ENCODE measurements at regions not wholly inside any gene's neighbourhood (a gene's known extent, or its start where the extent isn't known, plus 50 kb on each side); places are given as distances from the start of the nearest gene placed in this dataset.

GRCh38 chr4:126468144-126468543 is 1153.4 kb downstream of the FAT4 start:
- Histone ChIP-seq H3K9me3 (no peaks in the 10 kb centered on the region), H3K4me1 (no peaks in the 10 kb centered on the region), H3K27me3 (no peaks in the 10 kb centered on the region), H3K36me3 (no peaks in the 10 kb centered on the region), H3K4me3 (no peak overlapping the region), H3K27ac (no peak overlapping the region)
- in situ Hi-C loops (cut with MboI; ENCODE audit: low sequenced_read_pairs in 4 of 4) (no loop called here), intact Hi-C loops (cut with DNase I; ENCODE audit: low total_unique reads) (no loop called here)
- DNase-seq = no peak
- TF ChIP-seq, protein P1, sequence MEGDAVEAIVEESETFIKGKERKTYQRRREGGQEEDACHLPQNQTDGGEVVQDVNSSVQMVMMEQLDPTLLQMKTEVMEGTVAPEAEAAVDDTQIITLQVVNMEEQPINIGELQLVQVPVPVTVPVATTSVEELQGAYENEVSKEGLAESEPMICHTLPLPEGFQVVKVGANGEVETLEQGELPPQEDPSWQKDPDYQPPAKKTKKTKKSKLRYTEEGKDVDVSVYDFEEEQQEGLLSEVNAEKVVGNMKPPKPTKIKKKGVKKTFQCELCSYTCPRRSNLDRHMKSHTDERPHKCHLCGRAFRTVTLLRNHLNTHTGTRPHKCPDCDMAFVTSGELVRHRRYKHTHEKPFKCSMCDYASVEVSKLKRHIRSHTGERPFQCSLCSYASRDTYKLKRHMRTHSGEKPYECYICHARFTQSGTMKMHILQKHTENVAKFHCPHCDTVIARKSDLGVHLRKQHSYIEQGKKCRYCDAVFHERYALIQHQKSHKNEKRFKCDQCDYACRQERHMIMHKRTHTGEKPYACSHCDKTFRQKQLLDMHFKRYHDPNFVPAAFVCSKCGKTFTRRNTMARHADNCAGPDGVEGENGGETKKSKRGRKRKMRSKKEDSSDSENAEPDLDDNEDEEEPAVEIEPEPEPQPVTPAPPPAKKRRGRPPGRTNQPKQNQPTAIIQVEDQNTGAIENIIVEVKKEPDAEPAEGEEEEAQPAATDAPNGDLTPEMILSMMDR (IDR thresholded peaks at IDR 0.05 in 4 of 5, conservative IDR thresholded peaks at IDR 0.05 in 1 of 5) = no peak
- no peak for TF ChIP-seq POLR2A (IDR thresholded peaks at IDR 0.05)
- no peak for ATAC-seq

DNA sequence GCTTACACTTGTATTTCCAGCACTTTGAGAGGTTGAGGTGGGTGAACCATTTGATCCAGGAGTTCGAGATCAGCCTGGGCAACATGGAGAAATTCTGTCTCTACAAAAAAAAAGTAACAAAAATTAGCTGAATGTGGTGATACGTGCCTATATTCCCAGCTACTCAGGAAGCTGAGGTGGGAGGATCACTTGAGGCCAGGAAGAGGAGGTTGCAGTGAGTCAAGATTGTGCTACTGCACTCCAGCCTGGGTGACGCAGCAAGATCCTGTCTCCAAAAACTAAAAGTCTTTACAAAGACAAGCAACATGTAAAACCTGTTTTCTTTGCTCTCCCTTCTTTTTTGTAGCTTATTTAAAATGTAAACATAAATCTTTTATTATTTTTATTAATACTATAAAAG is 1156.1 kb downstream of the FAT4 start:
- DNase-seq (no peak), ATAC-seq (no peak)
- TF ChIP-seq, protein P1 (IDR thresholded peaks at IDR 0.05 in 4 of 5, conservative IDR thresholded peaks at IDR 0.05 in 1 of 5) = no peak
- no peak for TF ChIP-seq POLR2A (IDR thresholded peaks at IDR 0.05)
- Histone ChIP-seq H3K36me3 (no peaks in the 10 kb centered on the region), H3K4me3 (no peak overlapping the region), H3K9me3 (no peaks in the 10 kb centered on the region), H3K4me1 (no peaks in the 10 kb centered on the region), H3K27ac (no peak overlapping the region), H3K27me3 (no peaks in the 10 kb centered on the region)
- intact Hi-C loops (cut with DNase I; ENCODE audit: low total_unique reads) = no loop called here
- in situ Hi-C loops (cut with MboI; ENCODE audit: low sequenced_read_pairs in 4 of 4) = no loop called here

- H3K27ac ChIP-seq = no peak overlapping the region
- intact Hi-C loops (cut with DNase I; ENCODE audit: low total_unique reads) = no loop called here
- no peaks in the 10 kb centered on the region for H3K4me1 ChIP-seq
- no peak for ATAC-seq
- H3K27me3 ChIP-seq = no peaks in the 10 kb centered on the region
- DNase-seq = no peak
- TF ChIP-seq, protein P1 (IDR thresholded peaks at IDR 0.05 in 4 of 5, conservative IDR thresholded peaks at IDR 0.05 in 1 of 5) = no peak
- no peak for TF ChIP-seq POLR2A (IDR thresholded peaks at IDR 0.05)
- no peaks in the 10 kb centered on the region for H3K36me3 ChIP-seq
- in situ Hi-C loops (cut with MboI; ENCODE audit: low sequenced_read_pairs in 4 of 4) = no loop called here
- no peak overlapping the region for H3K4me3 ChIP-seq
- no peaks in the 10 kb centered on the region for H3K9me3 ChIP-seq
Observed at GRCh38 chr4:126475730-126476129, 1157.0 kb upstream of the INTU start.

- no peak for DNase-seq
- no peak for ATAC-seq
- H3K27ac ChIP-seq = no peak overlapping the region
- in situ Hi-C loops (cut with MboI; ENCODE audit: low sequenced_read_pairs in 4 of 4) (no loop called here), intact Hi-C loops (cut with DNase I; ENCODE audit: low total_unique reads) (no loop called here)
- no peaks in the 10 kb centered on the region for H3K4me1 ChIP-seq
- H3K4me3 ChIP-seq = no peak overlapping the region
- no peaks in the 10 kb centered on the region for H3K27me3 ChIP-seq
- no peaks in the 10 kb centered on the region for H3K9me3 ChIP-seq
- no peaks in the 10 kb centered on the region for H3K36me3 ChIP-seq
- TF ChIP-seq POLR2A (IDR thresholded peaks at IDR 0.05) = no peak
- TF ChIP-seq, protein P1 (IDR thresholded peaks at IDR 0.05 in 4 of 5, conservative IDR thresholded peaks at IDR 0.05 in 1 of 5) = no peak
Observed at GRCh38 chr4:126479709-126480108, 1153.0 kb upstream of the INTU start.

DNA sequence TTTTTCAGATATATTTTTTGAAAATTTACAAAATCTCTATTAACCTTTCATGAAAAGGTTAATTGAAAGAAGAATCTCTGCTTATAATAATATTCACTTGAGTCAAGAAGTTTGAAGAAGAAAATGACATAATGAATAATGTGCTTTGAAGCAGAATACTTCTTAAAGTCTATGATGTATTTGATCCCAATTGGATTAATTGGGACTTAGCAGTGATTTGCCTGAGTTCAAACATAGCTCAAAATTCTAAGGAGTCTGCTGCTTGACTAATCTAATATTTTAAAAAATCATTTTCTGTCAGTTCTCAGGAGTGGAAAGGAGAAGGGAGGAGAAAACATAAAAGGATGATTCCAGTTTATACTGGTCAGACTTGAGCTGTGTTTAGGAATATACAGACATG is 1150.4 kb upstream of the INTU start:
- Histone ChIP-seq H3K4me1 (no peaks in the 10 kb centered on the region), H3K4me3 (no peak overlapping the region), H3K27me3 (no peaks in the 10 kb centered on the region), H3K27ac (no peak overlapping the region), H3K9me3 (no peaks in the 10 kb centered on the region), H3K36me3 (no peaks in the 10 kb centered on the region)
- intact Hi-C loops (cut with DNase I; ENCODE audit: low total_unique reads) (no loop called here), in situ Hi-C loops (cut with MboI; ENCODE audit: low sequenced_read_pairs in 4 of 4) (no loop called here)
- TF ChIP-seq, protein P1 (IDR thresholded peaks at IDR 0.05 in 4 of 5, conservative IDR thresholded peaks at IDR 0.05 in 1 of 5) = no peak
- no peak for TF ChIP-seq POLR2A (IDR thresholded peaks at IDR 0.05)
- no peak for DNase-seq
- no peak for ATAC-seq
